ENCODE measurements at regions not wholly inside any gene's neighbourhood (a gene's known extent, or its start where the extent isn't known, plus 50 kb on each side); places are given as distances from the start of the nearest gene placed in this dataset.

- TF ChIP-seq CTCF (IDR thresholded peaks at IDR 0.05; ENCODE audit: control insufficient read depth, extremely low read depth, insufficient read depth): no peak
- no peak for DNase-seq (ENCODE audit: low read depth)
- no peak overlapping the region for H3K4me3 ChIP-seq (ENCODE audit: low read depth, low read length)
These were observed 187.3 kb downstream of the NDFIP2 start for GRCh38 chr13:79668201-79668752.

GRCh38 chr13:79667771-79668170, 186.8 kb downstream of the NDFIP2 start:
- no peak for DNase-seq (ENCODE audit: low read depth)
- H3K4me3 ChIP-seq (ENCODE audit: low read depth, low read length): no peak overlapping the region
- TF ChIP-seq CTCF (IDR thresholded peaks at IDR 0.05; ENCODE audit: control insufficient read depth, extremely low read depth, insufficient read depth): no peak

- no peak overlapping the region for H3K4me3 ChIP-seq (ENCODE audit: low read depth, low read length)
- no peak for DNase-seq (ENCODE audit: low read depth)
- TF ChIP-seq CTCF (IDR thresholded peaks at IDR 0.05; ENCODE audit: control insufficient read depth, extremely low read depth, insufficient read depth): no peak
These were observed 183.2 kb downstream of the NDFIP2 start for GRCh38 chr13:79663977-79664636.

GRCh38 chr13:79663435-79663834, 182.5 kb downstream of the NDFIP2 start:
- TF ChIP-seq CTCF (IDR thresholded peaks at IDR 0.05; ENCODE audit: control insufficient read depth, extremely low read depth, insufficient read depth): no peak
- no peak overlapping the region for H3K4me3 ChIP-seq (ENCODE audit: low read depth, low read length)
- DNase-seq (ENCODE audit: low read depth): no peak

- TF ChIP-seq CTCF (IDR thresholded peaks at IDR 0.05; ENCODE audit: control insufficient read depth, extremely low read depth, insufficient read depth): no peak
- H3K4me3 ChIP-seq (ENCODE audit: low read depth, low read length): no peak overlapping the region
- no peak for DNase-seq (ENCODE audit: low read depth)
These were observed 181.9 kb downstream of the NDFIP2 start for GRCh38 chr13:79662882-79663281.

- TF ChIP-seq CTCF (IDR thresholded peaks at IDR 0.05; ENCODE audit: control insufficient read depth, extremely low read depth, insufficient read depth): no peak
- DNase-seq (ENCODE audit: low read depth): no peak
- no peak overlapping the region for H3K4me3 ChIP-seq (ENCODE audit: low read depth, low read length)
These were observed 179.4 kb downstream of the NDFIP2 start for GRCh38 chr13:79660361-79660760.

GRCh38 chr13:79659121-79659521, 178.2 kb downstream of the NDFIP2 start:
- H3K4me3 ChIP-seq (ENCODE audit: low read depth, low read length): no peak overlapping the region
- no peak for TF ChIP-seq CTCF (IDR thresholded peaks at IDR 0.05; ENCODE audit: control insufficient read depth, extremely low read depth, insufficient read depth)
- DNase-seq (ENCODE audit: low read depth): no peak

All from LNCaP clone FGC (cell line).